ENCODE measurements at regions not wholly inside any gene's neighbourhood (a gene's known extent, or its start where the extent isn't known, plus 50 kb on each side); places are given as distances from the start of the nearest gene placed in this dataset.

- TF ChIP-seq CTCF (IDR thresholded peaks at IDR 0.05), result no peak
- intact Hi-C loops (cut with DNase I), result no loop called here
- H3K4me3 ChIP-seq, result no peak overlapping the region
- H3K9me3 ChIP-seq, result no peaks in the 10 kb centered on the region
- no peaks in the 10 kb centered on the region for H3K36me3 ChIP-seq
- no peaks in the 10 kb centered on the region for H3K4me1 ChIP-seq
- H3K27ac ChIP-seq, result no peak overlapping the region
- ATAC-seq (no peak), DNase-seq (no peak), FAIRE-seq (no peak)
- 47 to 58% methylated on average over 1 of the region's 1 CpG for WGBS, 2 donors
- no peaks in the 10 kb centered on the region for H3K27me3 ChIP-seq
Measured at GRCh38 chr16:64305663-64306062, 816.2 kb downstream of the CDH11 start.

GRCh38 chr16:64304951-64305350 lies 816.9 kb downstream of the CDH11 start:
- ATAC-seq, result no peak
- no peaks in the 10 kb centered on the region for H3K36me3 ChIP-seq
- no peak for DNase-seq
- no peaks in the 10 kb centered on the region for H3K9me3 ChIP-seq
- intact Hi-C loops (cut with DNase I), result no loop called here
- TF ChIP-seq CTCF (IDR thresholded peaks at IDR 0.05), result no peak
- no peaks in the 10 kb centered on the region for H3K27me3 ChIP-seq
- no peak overlapping the region for H3K27ac ChIP-seq
- 9 to 16% methylated on average over 2 of the region's 2 CpGs for WGBS, 2 donors
- FAIRE-seq, result no peak
- H3K4me3 ChIP-seq, result no peak overlapping the region
- H3K4me1 ChIP-seq, result no peaks in the 10 kb centered on the region

- 13 to 15% methylated on average over 1 of the region's 1 CpG for WGBS, 2 donors
- Histone ChIP-seq H3K36me3 (no peaks in the 10 kb centered on the region), H3K27me3 (no peaks in the 10 kb centered on the region), H3K4me1 (no peaks in the 10 kb centered on the region), H3K27ac (no peak overlapping the region), H3K4me3 (no peak overlapping the region), H3K9me3 (no peaks in the 10 kb centered on the region)
- no peak for TF ChIP-seq CTCF (IDR thresholded peaks at IDR 0.05)
- no peak for FAIRE-seq
- DNase-seq, result no peak
- no peak for ATAC-seq
- intact Hi-C loops (cut with DNase I), result no loop called here
Measured at GRCh38 chr16:64304396-64304795, 817.5 kb downstream of the CDH11 start.

GRCh38 chr16:64297863-64298600 lies 823.8 kb downstream of the CDH11 start:
- ATAC-seq, result no peak
- no peaks in the 10 kb centered on the region for H3K9me3 ChIP-seq
- no peak overlapping the region for H3K4me3 ChIP-seq
- TF ChIP-seq CTCF (IDR thresholded peaks at IDR 0.05), result no peak
- H3K27me3 ChIP-seq, result no peaks in the 10 kb centered on the region
- no peak overlapping the region for H3K27ac ChIP-seq
- H3K36me3 ChIP-seq, result no peaks in the 10 kb centered on the region
- DNase-seq, result no peak
- WGBS, 2 donors, result 84 to 90% methylated on average over 10 of the region's 10 CpGs
- no peak for FAIRE-seq
- intact Hi-C loops (cut with DNase I), result no loop called here
- H3K4me1 ChIP-seq, result no peaks in the 10 kb centered on the region

- H3K27me3 ChIP-seq, result no peaks in the 10 kb centered on the region
- no peak for ATAC-seq
- no peaks in the 10 kb centered on the region for H3K4me1 ChIP-seq
- H3K27ac ChIP-seq, result no peak overlapping the region
- H3K9me3 ChIP-seq, result no peaks in the 10 kb centered on the region
- no peak for TF ChIP-seq CTCF (IDR thresholded peaks at IDR 0.05)
- FAIRE-seq, result no peak
- H3K36me3 ChIP-seq, result no peaks in the 10 kb centered on the region
- 90 to 92% methylated on average over 2 of the region's 2 CpGs for WGBS, 2 donors
- DNase-seq, result no peak
- H3K4me3 ChIP-seq, result no peak overlapping the region
- intact Hi-C loops (cut with DNase I), result no loop called here
Measured at GRCh38 chr16:64295466-64295865, 826.4 kb downstream of the CDH11 start.

Measured in pancreas (tissue), 10 donors.